GM18507 (cell line): ENCODE measurements at regions not wholly inside any gene's neighbourhood (a gene's known extent, or its start where the extent isn't known, plus 50 kb on each side); places are given as distances from the start of the nearest gene placed in this dataset.
"Not testable (repeated sequence)": the region's sequence is repeated elsewhere in the genome, so short reads cannot be mapped to it uniquely, and the experiment has no call there.

Source experiments
- DNase-seq: peaks from one replicate; pipeline ENCODE4 v3.0.0; 2011; ENCODE audit warnings: low read depth; ENCODE audit not compliant: insufficient read length; ENCODE audit errors: extremely low spot score
- FAIRE-seq: peaks from 2 replicates; lab custom pipeline; 2011; peaks lifted over from hg19 to GRCh38; lab: Jason Lieb, UNC

- no peak for FAIRE-seq
- DNase-seq, result no peak
Observed at GRCh38 chr4:174183259-174183658, 100.2 kb downstream of the FBXO8 start.

GRCh38 chr4:174181827-174182226, 101.6 kb downstream of the FBXO8 start:
- FAIRE-seq, result no peak
- DNase-seq, result no peak

- DNase-seq (no peak), FAIRE-seq (no peak)
Observed at GRCh38 chr4:174177536-174177935, 105.9 kb downstream of the FBXO8 start.

- not testable (repeated sequence) for DNase-seq, FAIRE-seq
Observed at GRCh38 chr4:174175836-174176235, 107.6 kb downstream of the FBXO8 start.

GRCh38 chr4:174173360-174173759, 110.1 kb downstream of the FBXO8 start:
- FAIRE-seq (no peak), DNase-seq (no peak)

- no peak for FAIRE-seq
- no peak for DNase-seq
Observed at GRCh38 chr4:174172274-174172673, 111.2 kb downstream of the FBXO8 start.

GRCh38 chr4:174170906-174171305, 112.6 kb downstream of the FBXO8 start:
- DNase-seq (no peak), FAIRE-seq (no peak)

- FAIRE-seq, result no peak
- DNase-seq, result no peak
Observed at GRCh38 chr4:174170091-174170490, 113.4 kb downstream of the FBXO8 start.

- no peak for FAIRE-seq
- DNase-seq, result no peak
Observed at GRCh38 chr4:174157106-174157607, 126.3 kb downstream of the FBXO8 start.

- DNase-seq (peak; percentile 2), FAIRE-seq (peak; percentile 73)
Observed at GRCh38 chr4:174156239-174156826, 127.1 kb downstream of the FBXO8 start.

- DNase-seq (no peak), FAIRE-seq (no peak)
Observed at GRCh38 chr4:174154215-174154854, 129.1 kb downstream of the FBXO8 start.

GRCh38 chr4:174152717-174153466, 130.6 kb downstream of the FBXO8 start:
- DNase-seq (no peak), FAIRE-seq (no peak)

- FAIRE-seq, result no peak
- DNase-seq, result no peak
Observed at GRCh38 chr4:174147863-174148262, 135.6 kb downstream of the FBXO8 start.

GRCh38 chr4:174144106-174144505, 139.4 kb downstream of the FBXO8 start:
- DNase-seq, result no peak
- no peak for FAIRE-seq

- no peak for FAIRE-seq
- no peak for DNase-seq
Observed at GRCh38 chr4:174141876-174142275, 141.6 kb downstream of the FBXO8 start.

GRCh38 chr4:174138616-174139015, 144.9 kb downstream of the FBXO8 start:
- DNase-seq (no peak), FAIRE-seq (no peak)

- no peak for FAIRE-seq
- DNase-seq, result no peak
Observed at GRCh38 chr4:174137698-174138097, 145.8 kb downstream of the FBXO8 start.

GRCh38 chr4:174135936-174136406, 147.5 kb downstream of the FBXO8 start:
- FAIRE-seq, result no peak

GRCh38 chr4:174135530-174135929, 147.9 kb downstream of the FBXO8 start:
- DNase-seq, result no peak
- no peak for FAIRE-seq

More at GRCh38 chr4:174135936-174136406, 147.5 kb downstream of the FBXO8 start:
- no peak for DNase-seq

GRCh38 chr4:174134361-174134760, 149.1 kb downstream of the FBXO8 start:
- no peak for FAIRE-seq
- DNase-seq, result no peak
